GM18517 (cell line): ENCODE measurements at regions not wholly inside any gene's neighbourhood (a gene's known extent, or its start where the extent isn't known, plus 50 kb on each side); places are given as distances from the start of the nearest gene placed in this dataset.
A peak's percentile ranks its signal among the peaks of the same experiment; 100 is the strongest.

Source experiments
- ATAC-seq: cut with Tn5 transposase; IDR thresholded peaks from one replicate; pipeline ENCODE4 v1.9.1; 2021; ENCODE audit warnings: mild to moderate bottlenecking, moderate library complexity; ENCODE audit not compliant: unreplicated experiment

- no peak for ATAC-seq
These were observed 377.8 kb upstream of the HS6ST1 start for GRCh38 chr2:128696421-128696820.

- no peak for ATAC-seq
These were observed 382.8 kb upstream of the HS6ST1 start for GRCh38 chr2:128701418-128701817.

GRCh38 chr2:128702616-128703015 lies 383.9 kb upstream of the HS6ST1 start:
- no peak for ATAC-seq

GRCh38 chr2:128708106-128708816 lies 389.6 kb upstream of the HS6ST1 start:
- ATAC-seq: no peak

- ATAC-seq: no peak
These were observed 391.6 kb upstream of the HS6ST1 start for GRCh38 chr2:128710242-128710641.

- ATAC-seq: no peak
These were observed 392.1 kb upstream of the HS6ST1 start for GRCh38 chr2:128710729-128711128.

- no peak for ATAC-seq
These were observed 395.6 kb upstream of the HS6ST1 start for GRCh38 chr2:128714285-128714684.

- ATAC-seq: no peak
These were observed 396.2 kb upstream of the HS6ST1 start for GRCh38 chr2:128714851-128715312.

- no peak for ATAC-seq
These were observed 396.7 kb upstream of the HS6ST1 start for GRCh38 chr2:128715360-128715759.

GRCh38 chr2:128716299-128716721 lies 397.6 kb upstream of the HS6ST1 start:
- ATAC-seq: no peak

GRCh38 chr2:128717758-128718710 lies 399.4 kb upstream of the HS6ST1 start:
- no peak for ATAC-seq

- ATAC-seq: no peak
These were observed 401.7 kb upstream of the HS6ST1 start for GRCh38 chr2:128720080-128721022.

- no peak for ATAC-seq
These were observed 402.4 kb upstream of the HS6ST1 start for GRCh38 chr2:128721096-128721495.

GRCh38 chr2:128722489-128722888 lies 403.8 kb upstream of the HS6ST1 start:
- no peak for ATAC-seq

- ATAC-seq: no peak
These were observed 405.9 kb upstream of the HS6ST1 start for GRCh38 chr2:128724547-128724946.

GRCh38 chr2:128724972-128725371 lies 406.3 kb upstream of the HS6ST1 start:
- ATAC-seq: no peak

GRCh38 chr2:128726236-128726635 lies 407.6 kb upstream of the HS6ST1 start:
- ATAC-seq: no peak

GRCh38 chr2:128726911-128727310 lies 408.2 kb upstream of the HS6ST1 start:
- ATAC-seq: no peak

- peak; percentile 62 for ATAC-seq
These were observed 408.7 kb upstream of the HS6ST1 start for GRCh38 chr2:128727404-128727803.

- ATAC-seq: peak; percentile 54
These were observed 409.2 kb upstream of the HS6ST1 start for GRCh38 chr2:128727914-128728313.

- ATAC-seq: no peak
These were observed 410.4 kb upstream of the HS6ST1 start for GRCh38 chr2:128729051-128729450.
